ENCODE measurements at regions not wholly inside any gene's neighbourhood (a gene's known extent, or its start where the extent isn't known, plus 50 kb on each side); places are given as distances from the start of the nearest gene placed in this dataset.

GRCh38 chr6:166728884-166729530 is 102.0 kb upstream of the RPS6KA2 start:
- ATAC-seq (replicated peaks) (no peak), DNase-seq (no peak)
- H3K4me3 Mint-ChIP-seq, result no peak overlapping the region
- peaks cover 0 to 5% of the 10 kb centered on the region in 2 donors for H3K4me1 Mint-ChIP-seq (ENCODE audit: low read depth in 2 of 2)
- no peaks in the 10 kb centered on the region for H3K36me3 Mint-ChIP-seq (ENCODE audit: insufficient read depth)
- H3K27me3 Mint-ChIP-seq, result peaks cover 13 to 14% of the 10 kb centered on the region in 2 donors
- H3K9me3 Mint-ChIP-seq, result no peaks in the 10 kb centered on the region
- H3K27ac Mint-ChIP-seq, result no peak overlapping the region

GRCh38 chr6:166726201-166726600 is 99.2 kb upstream of the RPS6KA2 start:
- H3K27me3 Mint-ChIP-seq, result peaks cover 13 to 20% of the 10 kb centered on the region in 2 donors
- no peaks in the 10 kb centered on the region for H3K36me3 Mint-ChIP-seq (ENCODE audit: insufficient read depth)
- H3K4me3 Mint-ChIP-seq, result no peak overlapping the region
- ATAC-seq (replicated peaks), result no peak
- DNase-seq, result no peak
- H3K4me1 Mint-ChIP-seq (ENCODE audit: low read depth in 2 of 2), result peaks cover 0 to 5% of the 10 kb centered on the region in 2 donors
- no peak overlapping the region for H3K27ac Mint-ChIP-seq
- H3K9me3 Mint-ChIP-seq, result no peaks in the 10 kb centered on the region

- no peak overlapping the region for H3K4me3 Mint-ChIP-seq
- H3K9me3 Mint-ChIP-seq, result no peaks in the 10 kb centered on the region
- DNase-seq (no peak), ATAC-seq (replicated peaks) (no peak)
- H3K27me3 Mint-ChIP-seq, result peaks cover 13 to 27% of the 10 kb centered on the region in 2 donors
- no peak overlapping the region for H3K27ac Mint-ChIP-seq
- peaks cover 0 to 5% of the 10 kb centered on the region in 2 donors for H3K4me1 Mint-ChIP-seq (ENCODE audit: low read depth in 2 of 2)
- no peaks in the 10 kb centered on the region for H3K36me3 Mint-ChIP-seq (ENCODE audit: insufficient read depth)
Observed at GRCh38 chr6:166725571-166725970, 98.5 kb upstream of the RPS6KA2 start.

DNA sequence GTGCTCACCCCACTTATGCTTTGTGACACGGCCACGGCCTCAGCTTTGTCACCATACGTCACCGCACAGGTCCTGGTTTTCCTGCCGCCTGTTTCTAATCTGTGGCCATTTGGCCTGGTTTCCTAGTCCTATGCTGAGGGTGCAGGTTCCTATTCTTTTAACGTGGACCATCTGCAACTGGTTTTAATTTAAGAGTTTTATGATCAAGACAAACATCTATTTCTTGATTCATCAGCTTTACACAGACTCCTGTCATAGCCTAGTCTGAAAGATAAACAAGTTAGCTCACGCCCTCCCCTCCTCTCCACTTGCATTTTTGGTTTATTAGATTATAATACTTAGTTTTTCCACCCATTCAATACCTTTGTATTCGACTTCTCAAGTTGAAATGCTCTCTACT is 97.5 kb upstream of the RPS6KA2 start:
- H3K27me3 Mint-ChIP-seq, result peaks cover 13 to 28% of the 10 kb centered on the region in 2 donors
- H3K9me3 Mint-ChIP-seq, result no peaks in the 10 kb centered on the region
- no peaks in the 10 kb centered on the region for H3K36me3 Mint-ChIP-seq (ENCODE audit: insufficient read depth)
- H3K4me3 Mint-ChIP-seq, result no peak overlapping the region
- DNase-seq, result no peak
- peaks cover 0 to 4% of the 10 kb centered on the region in 2 donors for H3K4me1 Mint-ChIP-seq (ENCODE audit: low read depth in 2 of 2)
- no peak for ATAC-seq (replicated peaks)
- H3K27ac Mint-ChIP-seq, result no peak overlapping the region

- no peak overlapping the region for H3K27ac Mint-ChIP-seq
- no peaks in the 10 kb centered on the region for H3K9me3 Mint-ChIP-seq
- no peaks in the 10 kb centered on the region for H3K4me1 Mint-ChIP-seq (ENCODE audit: low read depth in 2 of 2)
- ATAC-seq (replicated peaks) (no peak), DNase-seq (no peak)
- H3K27me3 Mint-ChIP-seq, result peaks cover 13 to 28% of the 10 kb centered on the region in 2 donors
- no peak overlapping the region for H3K4me3 Mint-ChIP-seq
- H3K36me3 Mint-ChIP-seq (ENCODE audit: insufficient read depth), result no peaks in the 10 kb centered on the region
Observed at GRCh38 chr6:166722785-166723184, 95.7 kb upstream of the RPS6KA2 start.

GRCh38 chr6:166721576-166721975 is 94.5 kb upstream of the RPS6KA2 start:
- no peak overlapping the region for H3K27ac Mint-ChIP-seq
- DNase-seq, result no peak
- H3K27me3 Mint-ChIP-seq, result peaks cover 13 to 37% of the 10 kb centered on the region in 2 donors
- no peak overlapping the region for H3K4me3 Mint-ChIP-seq
- H3K36me3 Mint-ChIP-seq (ENCODE audit: insufficient read depth), result no peaks in the 10 kb centered on the region
- ATAC-seq (replicated peaks), result no peak
- no peaks in the 10 kb centered on the region for H3K9me3 Mint-ChIP-seq
- no peaks in the 10 kb centered on the region for H3K4me1 Mint-ChIP-seq (ENCODE audit: low read depth in 2 of 2)

DNA sequence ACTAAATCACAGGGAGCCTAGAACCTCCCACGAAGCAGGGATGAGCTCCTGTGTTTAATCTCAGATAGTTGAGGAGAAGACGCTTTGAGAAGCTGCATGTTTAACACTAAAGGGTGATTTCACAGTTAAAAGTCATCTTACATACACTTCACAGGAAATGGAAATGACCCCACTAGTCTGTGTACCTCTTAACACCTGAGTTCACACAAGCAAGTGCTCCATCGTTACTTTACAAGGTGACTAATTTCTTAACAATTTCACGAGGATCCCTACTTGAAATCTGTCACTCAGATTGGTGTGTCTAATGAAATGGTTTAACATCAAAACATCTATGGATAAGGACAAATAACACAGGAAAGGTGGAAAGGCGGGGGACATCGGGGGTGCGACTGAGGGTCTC is 93.8 kb upstream of the RPS6KA2 start:
- Mint-ChIP-seq H3K9me3 (no peaks in the 10 kb centered on the region), H3K27me3 (peaks cover 13 to 40% of the 10 kb centered on the region in 2 donors), H3K4me3 (no peak overlapping the region), H3K27ac (no peak overlapping the region), H3K36me3 (ENCODE audit: insufficient read depth) (no peaks in the 10 kb centered on the region), H3K4me1 (ENCODE audit: low read depth in 2 of 2) (no peaks in the 10 kb centered on the region)
- no peak for DNase-seq
- ATAC-seq (replicated peaks), result no peak

DNA sequence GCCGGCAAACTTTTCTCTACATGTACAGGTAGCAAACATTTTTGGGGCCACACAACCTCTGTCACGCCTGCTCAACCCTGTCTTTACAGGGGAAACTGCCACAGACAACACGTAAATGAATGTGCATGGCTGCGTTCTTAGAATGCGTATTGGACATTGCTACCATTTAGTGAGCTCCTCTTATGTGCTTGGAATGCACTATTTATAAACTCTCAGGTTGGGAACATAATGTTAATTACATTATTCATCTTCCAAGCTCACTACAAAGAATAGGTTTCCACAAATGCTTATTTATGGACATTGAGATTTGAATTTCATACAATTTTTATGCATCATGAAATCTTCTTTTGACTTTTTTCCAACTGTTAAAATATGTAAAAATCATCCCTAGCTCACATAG is 92.0 kb upstream of the RPS6KA2 start:
- Mint-ChIP-seq H3K4me1 (ENCODE audit: low read depth in 2 of 2) (no peaks in the 10 kb centered on the region), H3K36me3 (ENCODE audit: insufficient read depth) (peaks cover 3% of the 10 kb centered on the region), H3K4me3 (no peak overlapping the region), H3K27ac (no peak overlapping the region), H3K27me3 (peaks cover 3 to 26% of the 10 kb centered on the region in 2 donors), H3K9me3 (no peaks in the 10 kb centered on the region)
- ATAC-seq (replicated peaks), result no peak
- no peak for DNase-seq

DNA sequence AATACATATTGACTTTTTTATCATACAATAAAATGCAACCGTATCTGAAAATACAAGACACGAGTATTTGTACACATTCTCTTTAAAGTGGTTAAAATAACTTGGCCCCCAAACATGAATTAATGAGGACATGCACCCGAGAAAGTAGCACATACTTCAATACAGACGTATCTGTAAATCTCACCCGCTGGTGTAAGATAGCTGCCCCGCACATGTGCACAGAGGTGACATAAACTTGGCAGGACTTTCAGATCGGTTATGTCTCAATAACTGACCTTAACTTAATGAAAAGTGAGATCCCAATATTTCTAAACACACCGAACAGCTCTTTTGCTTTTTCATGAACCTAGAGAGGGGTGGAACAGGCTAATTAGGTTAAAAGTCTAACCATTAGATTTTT is 91.5 kb upstream of the RPS6KA2 start:
- no peaks in the 10 kb centered on the region for H3K4me1 Mint-ChIP-seq (ENCODE audit: low read depth in 2 of 2)
- H3K27ac Mint-ChIP-seq, result no peak overlapping the region
- peaks cover 5 to 26% of the 10 kb centered on the region in 2 donors for H3K27me3 Mint-ChIP-seq
- no peak for ATAC-seq (replicated peaks)
- H3K9me3 Mint-ChIP-seq, result no peaks in the 10 kb centered on the region
- H3K36me3 Mint-ChIP-seq (ENCODE audit: insufficient read depth), result peaks cover 3% of the 10 kb centered on the region
- no peak for DNase-seq
- H3K4me3 Mint-ChIP-seq, result no peak overlapping the region

DNA sequence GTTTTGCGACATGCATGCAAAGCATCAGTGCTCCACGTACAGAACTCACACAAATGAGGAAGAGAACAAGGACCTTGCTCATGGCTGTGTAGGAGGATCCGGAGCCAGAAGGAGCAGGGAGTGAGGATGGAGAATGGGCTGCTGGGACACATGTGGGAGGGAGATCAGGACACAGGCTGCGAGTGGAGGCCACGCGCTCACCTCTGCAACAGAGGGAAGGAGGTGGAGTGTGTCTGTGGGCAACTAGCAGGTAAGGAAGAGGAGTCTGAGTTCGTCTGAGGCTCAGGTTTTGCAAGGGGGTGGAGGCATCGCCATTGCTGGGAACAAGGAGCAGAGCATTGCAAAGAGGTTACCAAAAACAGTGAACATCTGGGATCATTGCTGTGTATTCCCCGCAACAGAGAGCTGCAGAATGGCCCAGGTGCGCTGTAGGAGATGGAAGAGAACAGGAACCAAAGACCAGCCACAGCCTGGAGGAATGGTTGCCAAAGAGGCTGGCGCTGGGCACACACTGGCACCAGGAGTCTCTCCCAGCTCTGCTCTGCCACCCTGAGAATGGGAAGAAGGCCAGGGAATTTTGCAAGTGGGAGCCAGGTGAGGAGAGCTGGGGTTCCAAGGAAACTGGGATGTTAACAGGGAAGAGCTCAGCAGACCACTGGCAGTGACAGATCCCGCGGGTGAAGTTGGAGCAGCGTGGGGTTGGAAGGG is 90.0 kb upstream of the RPS6KA2 start:
- peaks cover 3% of the 10 kb centered on the region for H3K36me3 Mint-ChIP-seq (ENCODE audit: insufficient read depth)
- no peak overlapping the region for H3K4me3 Mint-ChIP-seq
- no peak for DNase-seq
- H3K9me3 Mint-ChIP-seq, result no peaks in the 10 kb centered on the region
- H3K27me3 Mint-ChIP-seq, result peaks cover 5 to 26% of the 10 kb centered on the region in 2 donors
- no peak for ATAC-seq (replicated peaks)
- H3K27ac Mint-ChIP-seq, result no peak overlapping the region
- no peaks in the 10 kb centered on the region for H3K4me1 Mint-ChIP-seq (ENCODE audit: low read depth in 2 of 2)

- no peak overlapping the region for H3K27ac Mint-ChIP-seq
- no peaks in the 10 kb centered on the region for H3K9me3 Mint-ChIP-seq
- H3K4me1 Mint-ChIP-seq (ENCODE audit: low read depth in 2 of 2), result no peaks in the 10 kb centered on the region
- no peak overlapping the region for H3K4me3 Mint-ChIP-seq
- ATAC-seq (replicated peaks), result no peak
- DNase-seq, result no peak
- H3K36me3 Mint-ChIP-seq (ENCODE audit: insufficient read depth), result peaks cover 3% of the 10 kb centered on the region
- peaks cover 5 to 18% of the 10 kb centered on the region in 2 donors for H3K27me3 Mint-ChIP-seq
Observed at GRCh38 chr6:166715992-166716391, 88.9 kb upstream of the RPS6KA2 start.

DNA sequence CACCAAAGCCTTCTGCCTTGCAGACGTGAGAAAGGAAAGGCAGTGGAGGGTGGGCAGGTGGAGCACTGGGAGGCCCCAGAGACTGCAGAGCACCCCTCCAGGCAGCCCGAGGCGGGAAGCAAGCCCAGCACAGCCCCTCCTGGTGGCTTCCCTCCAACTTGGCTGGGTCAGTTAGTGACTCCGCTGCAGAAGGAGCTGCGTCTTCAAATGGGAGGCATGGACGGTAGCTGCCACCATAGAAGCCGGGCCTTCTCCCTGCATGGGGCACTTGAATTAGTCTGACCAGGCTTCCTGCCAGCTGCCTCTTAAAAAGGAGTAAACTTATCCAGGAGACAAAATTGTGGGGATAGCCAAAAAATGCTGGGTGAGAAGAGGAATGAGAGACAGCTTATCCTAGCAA is 88.0 kb upstream of the RPS6KA2 start:
- no peak for DNase-seq
- Mint-ChIP-seq H3K4me3 (no peak overlapping the region), H3K4me1 (ENCODE audit: low read depth in 2 of 2) (no peaks in the 10 kb centered on the region), H3K9me3 (no peaks in the 10 kb centered on the region), H3K27me3 (peaks cover 5 to 12% of the 10 kb centered on the region in 2 donors), H3K36me3 (ENCODE audit: insufficient read depth) (peaks cover 3% of the 10 kb centered on the region), H3K27ac (no peak overlapping the region)
- ATAC-seq (replicated peaks), result no peak

DNA sequence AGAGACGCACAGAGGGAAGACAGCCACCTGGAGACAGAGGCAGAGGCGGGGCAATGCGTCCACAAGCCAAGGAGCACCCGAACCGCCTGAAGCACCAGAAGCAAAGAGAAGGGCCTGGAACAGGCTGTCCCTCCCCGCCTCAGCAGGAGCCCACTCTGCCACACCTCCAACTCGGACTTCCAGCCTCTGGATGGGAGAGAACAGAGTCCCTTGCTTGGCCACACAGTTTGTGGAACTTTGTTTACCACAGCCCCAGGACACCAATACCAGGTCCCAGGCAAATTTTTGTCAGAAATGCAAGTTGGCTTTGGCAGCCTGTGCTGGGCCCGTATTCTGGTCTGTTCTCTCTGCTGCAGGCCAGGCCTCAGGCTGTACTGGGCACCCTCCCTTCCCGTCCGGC is 87.5 kb upstream of the RPS6KA2 start:
- DNase-seq (no peak), ATAC-seq (replicated peaks) (no peak)
- Mint-ChIP-seq H3K4me3 (no peak overlapping the region), H3K4me1 (ENCODE audit: low read depth in 2 of 2) (no peaks in the 10 kb centered on the region), H3K36me3 (ENCODE audit: insufficient read depth) (peaks cover 3% of the 10 kb centered on the region), H3K27me3 (peaks cover 5 to 12% of the 10 kb centered on the region in 2 donors), H3K27ac (no peak overlapping the region), H3K9me3 (no peaks in the 10 kb centered on the region)

- no peak for ATAC-seq (replicated peaks)
- Mint-ChIP-seq H3K27ac (no peak overlapping the region), H3K4me3 (no peak overlapping the region), H3K4me1 (ENCODE audit: low read depth in 2 of 2) (no peaks in the 10 kb centered on the region), H3K27me3 (peaks cover 5 to 12% of the 10 kb centered on the region in 2 donors), H3K36me3 (ENCODE audit: insufficient read depth) (peaks cover 3% of the 10 kb centered on the region), H3K9me3 (no peaks in the 10 kb centered on the region)
- no peak for DNase-seq
Observed at GRCh38 chr6:166714187-166714510, 87.1 kb upstream of the RPS6KA2 start.
